NT2/D1 (cell line): ENCODE measurements at regions not wholly inside any gene's neighbourhood (a gene's known extent, or its start where the extent isn't known, plus 50 kb on each side); places are given as distances from the start of the nearest gene placed in this dataset.

ENCODE experiments used
- SUZ12 ChIP-seq: IDR thresholded peaks from 2 replicates; pipeline ENCODE4 v1.6.1; 2011; ENCODE audit not compliant: insufficient read length, insufficient read depth; ENCODE audit errors: extremely low read depth
- YY1 ChIP-seq: IDR thresholded peaks from 2 replicates; pipeline ENCODE4 v1.6.1; 2011; ENCODE audit not compliant: insufficient read length, insufficient read depth
- ZNF274 ChIP-seq: IDR thresholded peaks from 2 replicates; pipeline ENCODE4 v1.6.1; 2011; ENCODE audit warnings: mild to moderate bottlenecking, low read depth, low read length

DNA sequence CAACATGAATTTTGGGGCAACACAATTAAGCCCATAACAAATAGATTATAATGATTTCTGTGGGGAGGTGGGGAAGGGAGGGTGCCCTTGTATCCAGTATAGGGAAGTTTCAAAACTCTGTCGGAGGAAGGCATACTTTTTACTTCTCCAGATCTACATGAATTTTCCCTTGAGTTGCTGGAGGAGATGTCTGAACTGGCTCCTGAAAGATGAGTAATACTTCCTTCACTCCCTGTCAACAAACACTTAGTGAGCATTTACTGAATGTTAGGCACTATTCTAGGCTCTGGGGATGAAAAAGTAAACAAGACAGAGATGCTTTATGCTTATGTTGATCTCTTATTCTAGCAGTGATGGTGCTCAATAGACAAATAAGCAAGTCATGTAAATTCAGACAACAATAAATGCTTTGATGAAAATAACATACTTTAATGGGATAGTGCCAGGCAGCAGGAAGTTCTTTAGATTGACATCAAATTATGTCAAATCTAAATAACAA, 197.9 kb upstream of the ANKH start:
- no peak for TF ChIP-seq ZNF274
- no peak for TF ChIP-seq SUZ12
- no peak for TF ChIP-seq YY1
